NCI-H774 (cell line): ENCODE measurements at regions not wholly inside any gene's neighbourhood (a gene's known extent, or its start where the extent isn't known, plus 50 kb on each side); places are given as distances from the start of the nearest gene placed in this dataset.

ENCODE experiments used
- DNase-seq: peaks from one replicate; lab custom pipeline; 2025; lab: John Stamatoyannopoulos, UW

DNA sequence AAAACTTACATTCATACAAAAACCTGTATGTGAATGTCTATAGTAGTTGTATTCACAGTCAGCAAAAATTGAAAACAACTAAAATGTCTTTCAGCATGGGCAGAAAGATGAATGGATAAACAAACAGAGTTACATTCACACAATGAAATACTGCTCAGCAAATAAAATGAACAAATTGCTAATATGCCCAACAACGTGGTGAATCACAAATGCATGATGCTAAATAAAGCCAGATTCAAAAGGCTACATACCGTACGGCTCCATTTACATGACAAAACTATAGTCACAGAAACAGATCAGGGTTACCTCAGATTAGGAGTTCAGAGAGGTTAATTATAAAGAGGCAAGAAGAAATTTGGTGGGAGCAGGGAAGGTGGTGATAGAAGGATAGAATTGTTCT, 100.7 kb upstream of the KCTD3 start:
- DNase-seq: peak; percentile 28

DNA sequence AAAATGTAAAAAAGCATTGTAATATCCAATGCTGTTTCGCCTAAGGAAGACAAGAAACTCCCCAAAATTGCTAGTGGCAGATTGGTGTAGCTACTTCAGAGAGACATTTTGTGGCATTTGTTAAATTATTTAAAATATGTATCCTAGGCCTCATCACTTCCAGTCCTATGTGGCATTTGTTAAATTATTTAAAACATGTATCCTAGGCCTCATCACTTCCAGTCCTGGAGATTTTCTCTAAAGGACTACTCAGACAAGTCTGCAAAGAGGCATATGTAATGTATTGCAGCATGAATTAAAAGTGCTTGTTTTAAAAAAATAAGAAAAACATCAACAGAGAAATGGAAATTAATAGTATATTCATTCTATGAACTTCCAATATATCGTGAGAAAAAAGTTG, 95.6 kb upstream of the KCTD3 start:
- DNase-seq: no peak

GRCh38 chr1:215472723-215473122, 94.4 kb upstream of the KCTD3 start:
- DNase-seq: no peak

- no peak for DNase-seq
Observed at GRCh38 chr1:215473943-215474342, 93.2 kb upstream of the KCTD3 start.

GRCh38 chr1:215474940-215475339, 92.2 kb upstream of the KCTD3 start:
- DNase-seq: no peak

DNA sequence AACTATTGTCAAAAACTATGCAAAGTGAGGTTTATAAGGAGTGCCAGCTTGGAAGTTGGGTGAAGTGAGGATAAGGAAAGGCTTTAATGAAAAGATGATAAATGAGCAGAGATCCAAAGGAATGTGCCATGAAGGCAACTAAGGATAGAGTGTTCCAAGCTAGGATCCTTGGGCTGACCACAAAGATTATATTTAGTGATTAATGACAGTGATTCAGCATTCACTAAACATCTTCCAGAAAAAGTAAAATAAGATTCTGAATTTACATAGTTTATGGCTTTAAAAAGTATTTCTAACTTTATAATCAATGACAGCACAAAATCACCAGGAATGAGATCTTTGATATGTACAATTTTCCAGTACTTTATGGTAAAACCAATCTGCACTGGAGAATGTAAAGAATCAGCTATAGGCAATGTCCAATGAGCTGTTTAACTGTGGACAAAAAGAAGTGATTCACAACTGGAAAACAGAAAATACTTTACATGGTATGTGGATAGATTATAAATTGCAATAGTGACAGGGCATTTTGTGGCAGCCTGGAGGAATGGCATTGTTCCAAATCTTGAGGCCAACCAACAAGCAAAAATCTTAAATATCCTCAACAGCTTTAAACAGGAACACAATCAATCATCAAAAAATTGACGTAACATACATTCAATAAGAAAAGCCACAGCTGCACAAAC, 91.2 kb upstream of the KCTD3 start:
- peak; percentile 21 for DNase-seq

GRCh38 chr1:215476541-215476940, 90.6 kb upstream of the KCTD3 start:
- no peak for DNase-seq

DNA sequence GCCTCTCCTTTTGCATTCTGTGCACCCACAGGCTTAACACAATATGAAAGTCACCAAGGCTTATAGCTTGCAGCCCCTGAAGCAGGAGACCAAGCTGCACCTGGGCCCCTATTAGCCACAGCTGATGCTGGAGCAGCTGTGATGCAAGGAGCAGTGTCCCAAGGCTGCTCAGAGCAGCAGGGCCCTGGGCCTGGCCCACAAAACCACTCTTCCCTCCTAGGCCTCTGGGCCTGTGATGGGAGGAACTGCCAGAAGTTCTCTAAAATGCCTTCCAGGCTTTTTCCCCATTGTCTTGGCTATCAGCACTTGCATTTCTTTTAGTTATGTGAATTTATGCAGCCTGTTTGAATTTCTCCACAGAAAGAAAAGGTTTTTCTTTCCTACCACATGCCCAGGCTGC, 89.5 kb upstream of the KCTD3 start:
- no peak for DNase-seq

DNA sequence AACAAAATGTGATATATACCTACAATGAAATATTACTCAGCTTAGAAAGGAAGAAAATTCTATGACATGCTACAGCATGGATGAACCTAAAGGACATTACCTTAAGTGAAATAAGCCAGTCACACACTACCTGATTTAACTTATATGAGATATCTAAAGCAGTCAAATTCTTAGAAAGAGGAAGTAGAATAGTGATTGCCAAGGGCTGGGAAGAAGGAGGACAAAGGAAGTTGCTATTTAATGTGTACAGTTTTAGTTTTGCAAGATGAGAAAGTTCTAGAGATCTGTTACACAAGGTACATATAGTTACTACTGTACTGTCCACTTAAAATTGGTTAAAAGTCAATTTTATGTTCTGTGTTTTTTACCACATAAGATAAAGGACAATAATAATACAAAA, 87.5 kb upstream of the KCTD3 start:
- DNase-seq: no peak

DNA sequence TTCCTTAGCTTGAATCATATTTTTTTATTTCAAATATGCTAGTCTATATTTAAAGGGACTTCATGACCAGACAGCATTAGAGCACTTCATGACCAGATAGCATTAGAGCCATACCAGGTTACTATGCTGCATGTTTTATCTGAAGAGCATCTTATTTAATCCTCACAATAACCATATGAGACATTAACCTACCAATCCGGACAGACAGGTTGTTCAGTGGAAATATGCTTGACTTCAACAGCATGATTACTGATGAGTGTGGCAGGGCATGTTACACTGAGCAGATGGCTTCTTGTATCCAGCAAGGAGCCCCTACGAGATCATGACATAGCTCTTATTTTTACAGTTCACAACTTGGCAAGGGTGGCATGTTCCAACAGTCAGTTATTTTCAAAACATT, 85.0 kb upstream of the KCTD3 start:
- no peak for DNase-seq

DNA sequence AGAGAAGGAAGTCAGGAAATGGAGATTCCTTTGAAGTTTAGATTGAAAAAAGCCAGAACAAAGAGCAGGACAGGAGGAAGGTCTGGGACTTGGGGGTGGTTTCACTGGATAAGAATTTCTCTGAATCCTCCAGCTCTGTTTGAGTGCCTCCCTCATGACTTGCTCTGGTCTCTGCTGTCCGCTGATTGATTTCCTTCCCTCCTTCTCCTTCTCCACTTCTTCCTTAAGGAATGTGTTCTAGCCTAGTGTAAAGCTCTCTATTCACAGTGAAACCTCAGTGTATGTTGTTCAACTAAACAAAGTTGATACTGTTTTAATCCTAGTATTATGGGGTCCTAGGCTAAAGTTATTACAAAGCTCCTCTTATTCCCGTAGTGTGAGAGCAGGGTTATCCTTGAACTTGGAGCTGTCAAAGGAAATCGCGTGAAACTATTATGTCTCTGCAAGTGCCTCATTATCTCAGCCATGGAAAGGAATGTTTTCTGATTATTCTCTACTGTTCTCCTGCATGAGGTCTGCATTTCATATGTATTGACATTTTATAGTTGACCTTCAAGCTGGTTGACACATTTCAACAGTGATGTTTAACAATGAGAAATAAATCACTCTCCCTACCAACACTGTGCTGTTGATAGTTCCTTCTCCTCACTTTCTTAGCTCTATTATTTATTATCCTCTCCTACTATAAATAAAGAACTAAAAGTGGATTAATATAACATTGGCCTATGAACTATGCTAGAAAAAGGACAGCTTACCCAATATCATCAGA, 82.7 kb upstream of the KCTD3 start:
- DNase-seq: no peak

DNA sequence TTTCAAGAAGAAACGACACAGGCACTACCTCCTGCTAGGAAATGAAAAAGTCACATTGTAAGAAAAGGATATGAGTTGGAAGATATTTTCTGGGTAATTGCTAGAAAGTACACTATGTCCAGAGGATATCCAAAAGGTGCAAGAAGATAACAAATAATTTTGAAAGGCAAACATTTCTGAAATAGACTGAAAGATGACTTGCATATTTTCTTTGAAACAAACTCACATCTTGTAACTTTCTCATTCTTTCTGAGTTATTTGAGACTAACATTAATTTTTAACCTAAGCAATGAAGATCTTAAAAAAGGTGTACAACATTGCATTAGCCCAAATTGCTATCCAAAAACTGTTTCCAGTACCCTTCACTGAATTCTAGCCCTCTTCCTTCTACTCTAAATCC, 79.6 kb upstream of the KCTD3 start:
- no peak for DNase-seq

DNA sequence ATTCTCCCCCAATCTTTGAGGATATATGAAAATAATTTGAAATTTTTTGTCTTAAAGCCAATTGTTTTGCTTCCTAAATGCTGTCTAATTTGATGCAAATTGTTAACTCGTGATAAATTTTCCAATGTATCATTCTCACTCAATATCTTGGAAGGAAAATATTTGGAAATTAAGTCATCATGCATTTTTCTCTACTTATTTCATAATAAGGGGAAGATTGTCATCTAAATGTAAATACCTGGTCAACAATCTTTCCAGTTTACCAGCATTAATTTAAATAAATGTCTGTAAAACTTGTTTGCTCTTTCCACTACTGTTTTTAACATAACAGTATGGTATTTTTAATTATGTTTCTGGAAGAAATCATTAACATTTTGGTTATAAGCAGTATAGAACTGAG, 78.3 kb upstream of the KCTD3 start:
- DNase-seq: no peak

DNA sequence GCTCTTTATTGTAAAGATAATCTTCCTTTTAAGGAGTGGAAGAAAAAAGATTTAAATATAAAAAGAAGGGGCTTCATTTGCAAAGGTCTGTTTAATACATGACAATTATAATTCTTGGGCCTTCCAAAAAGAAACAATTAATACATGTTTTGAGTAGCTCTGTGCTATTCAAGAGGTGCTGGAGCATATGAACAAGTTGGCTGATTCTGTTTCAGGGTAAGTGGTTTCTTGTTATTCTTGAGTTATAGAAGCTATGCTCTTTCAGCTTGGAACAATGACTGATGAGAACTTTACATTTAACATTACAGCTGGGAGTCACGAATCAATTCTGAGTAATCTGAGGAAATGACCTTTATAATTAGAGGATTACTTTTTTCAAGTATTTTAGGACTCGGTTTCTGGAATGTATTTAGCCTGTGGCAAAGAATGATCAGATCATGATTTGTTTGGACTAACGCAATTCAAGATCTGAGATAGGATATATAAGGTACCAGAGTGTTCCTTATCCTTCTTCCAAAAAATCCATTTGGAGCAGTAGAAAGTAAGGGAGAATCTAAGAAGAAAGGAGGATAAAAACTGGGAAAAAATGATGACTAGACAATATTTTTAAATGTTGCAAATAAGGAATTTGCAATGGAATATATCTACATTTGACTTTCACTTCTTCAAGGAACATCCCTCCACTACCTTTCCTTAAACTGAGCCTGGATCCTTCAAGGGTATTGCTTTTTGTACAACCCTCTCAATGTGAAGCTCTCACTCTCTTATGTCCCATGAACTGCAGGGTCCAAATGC, 77.1 kb upstream of the KCTD3 start:
- DNase-seq: no peak

DNA sequence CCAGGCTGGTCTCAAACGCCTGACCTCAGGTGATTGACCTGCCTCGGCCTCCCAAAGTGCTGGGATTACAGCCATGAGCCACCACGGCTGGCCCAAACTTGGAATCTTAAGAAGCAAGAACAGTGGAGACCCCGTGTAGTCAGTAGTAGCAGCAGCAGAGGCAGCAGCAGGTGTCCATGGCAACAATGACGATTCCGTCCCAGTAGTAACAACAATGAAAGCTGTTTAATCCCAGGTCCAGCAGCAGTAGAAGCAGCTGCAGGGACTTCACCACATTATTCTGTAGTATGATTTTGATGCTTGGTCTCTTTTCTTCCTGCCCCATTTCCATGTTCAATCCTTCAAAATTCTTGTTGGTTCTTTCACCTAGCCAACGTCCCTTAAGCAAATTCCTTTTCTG, 69.6 kb upstream of the KCTD3 start:
- no peak for DNase-seq

DNA sequence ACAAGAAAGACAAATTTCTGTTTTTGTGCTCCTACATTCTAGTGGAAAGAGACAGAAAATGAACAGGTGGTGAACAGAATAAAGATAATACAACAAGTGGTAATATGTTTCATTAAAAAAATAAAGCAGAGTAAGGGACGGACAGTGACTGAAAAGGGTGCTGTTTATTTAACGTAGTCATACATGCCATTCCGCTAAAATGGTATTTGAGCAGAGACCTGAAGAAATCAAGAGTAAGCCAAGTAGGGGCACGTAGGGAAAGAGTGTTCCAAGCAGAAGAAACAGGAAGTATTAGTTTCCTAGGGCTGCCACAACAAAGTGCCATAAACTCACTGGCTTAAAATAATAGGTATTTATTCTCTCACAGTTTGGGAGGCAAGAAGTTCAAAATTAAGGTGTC, 65.6 kb upstream of the KCTD3 start:
- DNase-seq: no peak

DNA sequence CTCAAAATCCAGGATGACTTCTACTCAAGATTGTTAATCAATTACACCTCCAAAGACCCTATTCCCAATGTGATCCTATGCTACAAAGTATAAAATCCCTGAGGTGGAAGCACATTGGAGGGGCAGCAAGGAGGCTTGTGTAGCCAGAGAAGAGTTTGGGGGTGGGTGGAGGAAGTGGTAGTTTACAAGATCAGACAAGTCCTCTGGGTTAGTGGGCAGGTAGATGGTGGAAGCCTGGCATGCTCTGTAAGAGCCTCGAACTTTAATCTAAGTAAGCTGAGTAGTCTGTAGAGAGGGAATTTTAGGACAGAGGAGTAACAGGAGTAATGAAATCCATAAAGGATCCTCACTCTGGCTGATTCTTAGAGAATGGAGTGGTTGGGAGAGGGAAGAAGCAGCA, 65.0 kb upstream of the KCTD3 start:
- DNase-seq: no peak

DNA sequence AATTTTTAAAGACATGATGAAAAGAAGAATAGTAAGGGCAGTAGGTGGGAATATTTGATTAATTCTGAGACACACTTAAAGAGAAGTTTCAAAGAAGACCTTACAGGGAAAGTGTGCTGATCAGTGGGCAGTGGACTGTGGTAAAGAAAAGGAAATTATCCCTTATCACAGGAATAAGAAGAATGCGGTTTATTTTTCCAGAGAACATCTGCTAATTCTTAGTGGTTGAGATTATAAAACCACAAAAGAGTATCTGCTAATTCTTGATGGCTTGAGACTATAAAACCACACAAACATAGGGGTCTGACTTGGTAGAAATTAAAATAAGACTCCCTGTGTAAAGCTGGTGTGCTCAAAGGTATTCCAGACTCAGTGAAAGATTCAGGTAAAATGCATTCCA, 60.0 kb upstream of the KCTD3 start:
- no peak for DNase-seq

GRCh38 chr1:215508311-215508710, 58.8 kb upstream of the KCTD3 start:
- no peak for DNase-seq
